ENCODE measurements at regions not wholly inside any gene's neighbourhood (a gene's known extent, or its start where the extent isn't known, plus 50 kb on each side); places are given as distances from the start of the nearest gene placed in this dataset.

- TF ChIP-seq CTCF (conservative IDR thresholded peaks at IDR 0.05 in 1 of 2, IDR thresholded peaks at IDR 0.05 in 1 of 2; ENCODE audit: extremely low read depth in 1 of 2, insufficient read depth in 1 of 2, low read depth in 1 of 2, low read length in 2 of 2) (no peak), EZH2 (IDR thresholded peaks at IDR 0.05; ENCODE audit: borderline replicate concordance, low read length) (no peak)
These were observed 291.9 kb upstream of the PITX2 start for GRCh38 chr4:110914791-110915190.

Data from mammary epithelial cell (primary cell).